ENCODE measurements at regions not wholly inside any gene's neighbourhood (a gene's known extent, or its start where the extent isn't known, plus 50 kb on each side); places are given as distances from the start of the nearest gene placed in this dataset.

- H3K9me3 Mint-ChIP-seq = no peaks in the 10 kb centered on the region
- no peak overlapping the region for H3K4me3 Mint-ChIP-seq
- no peak overlapping the region for H3K27ac Mint-ChIP-seq
- H3K27me3 Mint-ChIP-seq = no peaks in the 10 kb centered on the region
- H3K36me3 Mint-ChIP-seq = no peaks in the 10 kb centered on the region
- no peak for ATAC-seq
- H3K4me1 Mint-ChIP-seq = no peaks in the 10 kb centered on the region
These were observed 52.2 kb upstream of the ABCA1 start for GRCh38 chr9:104980039-104980654.

- no peaks in the 10 kb centered on the region for H3K4me1 Mint-ChIP-seq
- no peak overlapping the region for H3K27ac Mint-ChIP-seq
- H3K27me3 Mint-ChIP-seq = no peaks in the 10 kb centered on the region
- H3K4me3 Mint-ChIP-seq = no peak overlapping the region
- H3K9me3 Mint-ChIP-seq = no peaks in the 10 kb centered on the region
- ATAC-seq = no peak
- H3K36me3 Mint-ChIP-seq = no peaks in the 10 kb centered on the region
These were observed 53.7 kb upstream of the ABCA1 start for GRCh38 chr9:104981543-104982129.

GRCh38 chr9:104982543-104982942, 54.6 kb upstream of the ABCA1 start:
- H3K4me3 Mint-ChIP-seq = no peak overlapping the region
- ATAC-seq = no peak
- no peak overlapping the region for H3K27ac Mint-ChIP-seq

DNA sequence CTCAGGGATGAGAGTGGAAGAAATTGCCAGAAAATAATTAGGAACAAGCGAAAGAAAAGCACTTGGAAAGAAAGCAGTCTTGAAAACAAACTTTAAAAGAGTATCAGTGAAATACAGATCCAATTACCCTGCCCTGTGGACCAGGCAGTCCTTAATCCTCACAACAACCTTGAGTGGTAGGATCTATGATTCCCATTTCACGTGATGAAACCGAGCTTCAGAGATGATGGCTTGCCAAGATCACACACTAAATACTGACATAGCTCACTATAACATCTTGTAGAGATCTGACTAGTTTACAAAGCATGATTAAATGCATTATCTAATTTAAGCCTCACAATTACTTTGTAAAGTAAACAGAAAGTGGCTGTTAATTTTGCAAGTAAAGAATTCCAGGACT, 55.5 kb upstream of the ABCA1 start:
- no peak overlapping the region for H3K4me3 Mint-ChIP-seq
- peaks cover 11% of the 10 kb centered on the region for H3K27me3 Mint-ChIP-seq
- H3K36me3 Mint-ChIP-seq = no peaks in the 10 kb centered on the region
- no peaks in the 10 kb centered on the region for H3K4me1 Mint-ChIP-seq
- H3K27ac Mint-ChIP-seq = no peak overlapping the region
- no peak for ATAC-seq
- no peaks in the 10 kb centered on the region for H3K9me3 Mint-ChIP-seq

More at GRCh38 chr9:104982543-104982942, 54.6 kb upstream of the ABCA1 start:
- no peaks in the 10 kb centered on the region for H3K9me3 Mint-ChIP-seq
- no peaks in the 10 kb centered on the region for H3K4me1 Mint-ChIP-seq
- peaks cover 6% of the 10 kb centered on the region for H3K27me3 Mint-ChIP-seq
- no peaks in the 10 kb centered on the region for H3K36me3 Mint-ChIP-seq

GRCh38 chr9:104984121-104984520, 56.2 kb upstream of the ABCA1 start:
- Mint-ChIP-seq H3K27ac (no peak overlapping the region), H3K9me3 (no peaks in the 10 kb centered on the region), H3K27me3 (peaks cover 17% of the 10 kb centered on the region), H3K4me3 (no peak overlapping the region), H3K4me1 (no peaks in the 10 kb centered on the region), H3K36me3 (no peaks in the 10 kb centered on the region)
- ATAC-seq = no peak

GRCh38 chr9:104984542-104984941, 56.6 kb upstream of the ABCA1 start:
- Mint-ChIP-seq H3K27ac (no peak overlapping the region), H3K36me3 (no peaks in the 10 kb centered on the region), H3K4me1 (no peaks in the 10 kb centered on the region), H3K9me3 (no peaks in the 10 kb centered on the region), H3K27me3 (peaks cover 21% of the 10 kb centered on the region), H3K4me3 (no peak overlapping the region)
- no peak for ATAC-seq

DNA sequence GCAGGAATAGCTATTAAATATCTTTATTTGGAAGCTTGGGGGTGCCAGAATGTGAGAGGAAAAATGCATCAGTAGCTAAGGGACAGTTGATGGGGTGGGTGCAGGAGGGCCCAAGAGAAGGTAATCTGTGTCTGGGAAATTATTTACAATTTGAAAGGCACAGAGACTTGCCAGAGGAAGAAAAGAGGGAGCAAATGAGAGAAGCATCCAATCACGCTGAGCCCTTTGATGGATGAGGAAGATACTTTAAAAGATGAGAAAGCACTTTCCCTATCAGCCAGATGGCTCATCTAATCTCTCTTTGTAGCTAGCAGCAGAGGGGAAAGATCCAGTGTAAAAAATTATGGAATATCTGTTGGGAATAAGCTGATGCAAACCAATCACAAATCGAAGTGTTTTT, 57.0 kb upstream of the ABCA1 start:
- Mint-ChIP-seq H3K4me1 (no peaks in the 10 kb centered on the region), H3K9me3 (no peaks in the 10 kb centered on the region), H3K4me3 (no peak overlapping the region), H3K36me3 (no peaks in the 10 kb centered on the region), H3K27me3 (peaks cover 22% of the 10 kb centered on the region), H3K27ac (no peak overlapping the region)
- ATAC-seq = no peak

GRCh38 chr9:104986096-104986495, 58.1 kb upstream of the ABCA1 start:
- no peak overlapping the region for H3K4me3 Mint-ChIP-seq
- no peaks in the 10 kb centered on the region for H3K36me3 Mint-ChIP-seq
- H3K9me3 Mint-ChIP-seq = no peaks in the 10 kb centered on the region
- peaks cover 9% of the 10 kb centered on the region for H3K4me1 Mint-ChIP-seq
- no peak overlapping the region for H3K27ac Mint-ChIP-seq
- H3K27me3 Mint-ChIP-seq = peaks cover 22% of the 10 kb centered on the region
- ATAC-seq = no peak

GRCh38 chr9:104987743-104988142, 59.8 kb upstream of the ABCA1 start:
- Mint-ChIP-seq H3K4me3 (no peak overlapping the region), H3K4me1 (peaks cover 21% of the 10 kb centered on the region), H3K27ac (no peak overlapping the region), H3K9me3 (no peaks in the 10 kb centered on the region), H3K27me3 (peaks cover 22% of the 10 kb centered on the region), H3K36me3 (no peaks in the 10 kb centered on the region)
- ATAC-seq = no peak

GRCh38 chr9:104988539-104988938, 60.6 kb upstream of the ABCA1 start:
- no peak for ATAC-seq
- no peak overlapping the region for H3K27ac Mint-ChIP-seq

GRCh38 chr9:104991144-104991953, 63.4 kb upstream of the ABCA1 start:
- H3K4me3 Mint-ChIP-seq = peak overlapping the region; percentile 90
- peaks cover 22% of the 10 kb centered on the region for H3K27me3 Mint-ChIP-seq
- ATAC-seq = peak; percentile 92
- no peaks in the 10 kb centered on the region for H3K36me3 Mint-ChIP-seq
- H3K27ac Mint-ChIP-seq = peak overlapping the region; percentile 87
- no peaks in the 10 kb centered on the region for H3K9me3 Mint-ChIP-seq
- H3K4me1 Mint-ChIP-seq = peaks cover 21% of the 10 kb centered on the region

More at GRCh38 chr9:104988539-104988938, 60.6 kb upstream of the ABCA1 start:
- Mint-ChIP-seq H3K4me1 (peaks cover 21% of the 10 kb centered on the region), H3K36me3 (no peaks in the 10 kb centered on the region), H3K9me3 (no peaks in the 10 kb centered on the region), H3K27me3 (peaks cover 22% of the 10 kb centered on the region), H3K4me3 (no peak overlapping the region)

DNA sequence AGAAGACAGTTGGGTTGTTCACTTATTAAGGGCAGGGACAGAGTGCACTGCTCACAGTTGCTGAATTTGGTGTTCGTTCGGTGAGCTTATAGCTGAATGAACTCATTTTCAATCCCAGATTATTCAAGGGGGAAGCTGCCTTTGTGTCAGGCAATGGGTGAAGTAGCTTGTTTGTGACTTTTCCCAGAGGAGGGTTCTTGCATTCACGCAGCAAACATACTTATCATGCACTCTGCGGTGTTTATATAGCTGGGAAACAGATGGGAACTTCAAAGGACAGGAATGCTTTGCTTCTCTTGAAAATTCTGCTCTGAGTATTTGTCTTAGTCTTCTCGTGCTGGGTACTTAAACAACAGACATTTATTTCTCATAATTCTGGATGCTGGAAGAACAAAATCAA, 64.7 kb upstream of the ABCA1 start:
- H3K27me3 Mint-ChIP-seq = peaks cover 15% of the 10 kb centered on the region
- ATAC-seq = no peak
- peaks cover 21% of the 10 kb centered on the region for H3K4me1 Mint-ChIP-seq
- no peaks in the 10 kb centered on the region for H3K36me3 Mint-ChIP-seq
- no peak overlapping the region for H3K4me3 Mint-ChIP-seq
- no peak overlapping the region for H3K27ac Mint-ChIP-seq
- no peaks in the 10 kb centered on the region for H3K9me3 Mint-ChIP-seq

- no peaks in the 10 kb centered on the region for H3K9me3 Mint-ChIP-seq
- H3K4me1 Mint-ChIP-seq = peaks cover 21% of the 10 kb centered on the region
- H3K27ac Mint-ChIP-seq = no peak overlapping the region
- H3K27me3 Mint-ChIP-seq = peaks cover 12% of the 10 kb centered on the region
- no peak overlapping the region for H3K4me3 Mint-ChIP-seq
- ATAC-seq = no peak
- H3K36me3 Mint-ChIP-seq = no peaks in the 10 kb centered on the region
These were observed 65.5 kb upstream of the ABCA1 start for GRCh38 chr9:104993291-104993963.

DNA sequence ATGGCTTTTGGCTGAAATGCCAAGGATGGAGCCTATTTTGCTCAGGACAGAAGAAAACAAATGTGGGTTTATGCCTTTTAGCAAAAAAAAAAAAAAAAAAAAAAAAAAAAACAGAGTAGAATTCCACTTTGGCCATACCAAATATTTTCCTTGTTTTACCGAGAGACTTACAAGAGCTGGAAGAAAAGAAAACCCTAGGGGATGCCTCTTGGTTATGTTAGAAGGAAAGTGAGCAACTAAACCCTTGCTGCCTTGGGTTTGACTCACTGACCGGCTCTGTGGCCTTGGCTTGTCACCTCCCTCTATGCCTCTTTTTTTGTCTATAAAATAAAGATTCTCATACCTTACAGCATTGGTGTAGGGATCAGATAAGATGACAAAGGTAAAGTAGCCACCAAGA, 69.6 kb upstream of the ABCA1 start:
- no peaks in the 10 kb centered on the region for H3K9me3 Mint-ChIP-seq
- ATAC-seq = no peak
- H3K4me1 Mint-ChIP-seq = no peaks in the 10 kb centered on the region
- no peak overlapping the region for H3K4me3 Mint-ChIP-seq
- no peaks in the 10 kb centered on the region for H3K36me3 Mint-ChIP-seq
- no peak overlapping the region for H3K27ac Mint-ChIP-seq
- H3K27me3 Mint-ChIP-seq = no peaks in the 10 kb centered on the region

DNA sequence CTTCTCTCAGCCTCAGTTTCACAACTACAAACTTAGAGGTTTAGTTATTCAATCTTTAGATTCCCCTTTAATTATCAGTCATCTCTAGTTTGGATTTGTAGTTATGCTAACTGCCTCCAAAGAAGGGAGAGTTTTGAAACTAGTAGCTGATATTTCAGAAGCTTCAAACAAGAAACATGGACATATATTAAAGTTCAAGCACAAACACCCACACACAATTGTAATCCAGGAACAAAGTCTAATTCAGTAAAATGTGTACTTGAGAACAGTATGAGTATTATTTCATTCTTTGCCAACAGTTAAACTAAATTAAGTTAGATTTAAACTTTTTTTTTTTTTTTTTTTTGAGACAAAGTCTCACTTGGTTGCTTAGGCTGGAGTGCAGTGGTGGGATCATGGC, 71.2 kb upstream of the ABCA1 start:
- no peaks in the 10 kb centered on the region for H3K36me3 Mint-ChIP-seq
- no peak overlapping the region for H3K4me3 Mint-ChIP-seq
- H3K27ac Mint-ChIP-seq = no peak overlapping the region
- no peak for ATAC-seq
- no peaks in the 10 kb centered on the region for H3K9me3 Mint-ChIP-seq
- no peaks in the 10 kb centered on the region for H3K4me1 Mint-ChIP-seq
- H3K27me3 Mint-ChIP-seq = no peaks in the 10 kb centered on the region

All from stimulated activated memory B cell treated with anti-CD40 and anti-IgM and Interleukin-4, amounts not matched to agents 10 μg/mL and 1 μg/mL and 100 μg/mL, for 72 hours (primary cell).